ENCODE measurements at regions not wholly inside any gene's neighbourhood (a gene's known extent, or its start where the extent isn't known, plus 50 kb on each side); places are given as distances from the start of the nearest gene placed in this dataset.

DNA sequence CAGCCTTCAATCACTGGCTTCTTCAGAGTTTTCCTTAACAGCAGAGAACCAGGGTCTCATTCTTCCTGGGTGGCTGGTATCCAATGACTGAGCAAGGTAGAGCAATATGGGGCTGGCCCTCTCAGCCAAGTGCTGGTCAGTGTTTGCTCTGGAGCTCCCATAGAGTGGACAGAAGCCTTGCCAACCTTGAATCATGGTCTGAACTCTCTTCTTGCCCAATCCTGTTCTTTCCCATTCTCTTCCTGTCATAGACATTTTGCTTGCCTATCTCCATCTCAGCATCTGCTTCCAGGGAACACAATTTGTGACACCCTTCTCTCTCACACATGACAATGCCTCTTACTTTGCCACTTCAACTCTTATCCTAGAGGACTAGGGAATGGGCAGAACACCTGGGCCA is 245.6 kb upstream of the PEX5L start:
- intact Hi-C loops (cut with micrococcal nuclease; ENCODE audit: unreplicated experiment), result no loop called here
- no peak overlapping the region for H3K27ac Mint-ChIP-seq (ENCODE audit: unreplicated experiment)

DNA sequence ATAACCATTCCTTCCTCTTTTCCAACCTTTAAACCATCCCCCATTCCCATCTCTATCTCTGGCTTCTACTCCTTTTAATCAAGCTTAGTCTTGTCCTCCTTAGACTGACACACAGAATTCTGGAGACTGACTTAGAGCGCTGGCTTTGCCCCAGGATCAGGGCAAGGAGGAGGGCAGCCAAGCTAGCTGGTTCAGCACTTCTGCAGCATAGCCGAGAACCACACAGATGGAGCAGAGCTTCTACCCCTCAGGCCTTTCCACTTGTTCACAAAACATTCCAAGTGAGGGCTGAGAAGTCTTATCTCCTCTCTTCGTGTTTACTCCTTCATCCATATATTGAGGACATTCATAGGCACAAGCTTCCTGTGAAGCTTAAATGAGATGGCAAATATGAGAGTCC is 246.5 kb upstream of the PEX5L start:
- Mint-ChIP-seq H3K4me3 (ENCODE audit: unreplicated experiment) (no peak overlapping the region), H3K36me3 (ENCODE audit: insufficient read depth, unreplicated experiment) (no peaks in the 10 kb centered on the region), H3K4me1 (ENCODE audit: low read depth, unreplicated experiment) (no peaks in the 10 kb centered on the region), H3K9me3 (ENCODE audit: unreplicated experiment) (no peaks in the 10 kb centered on the region), H3K27me3 (ENCODE audit: insufficient read depth, unreplicated experiment) (peaks cover 5% of the 10 kb centered on the region), H3K27ac (ENCODE audit: unreplicated experiment) (no peak overlapping the region)
- H3K4me1 ChIP-seq, result no peaks in the 10 kb centered on the region
- no peak for DNase-seq
- no peak overlapping the region for H3K4me3 ChIP-seq (ENCODE audit: low read depth, low read length)
- ChIA-PET CTCF (no interaction called here), POLR2A (no interaction called here)
- no peaks in the 10 kb centered on the region for H3K9me3 ChIP-seq
- intact Hi-C loops (cut with micrococcal nuclease; ENCODE audit: unreplicated experiment), result no loop called here
- H3K27me3 ChIP-seq (replicated peaks; ENCODE audit: control insufficient read depth, insufficient read depth, low read length), result no peaks in the 10 kb centered on the region
- no TSS peak for BruUV-seq (replicated peaks)
- H3K36me3 ChIP-seq (ENCODE audit: control insufficient read depth, insufficient read depth, low read length), result no peaks in the 10 kb centered on the region
- TF ChIP-seq, protein P1, sequence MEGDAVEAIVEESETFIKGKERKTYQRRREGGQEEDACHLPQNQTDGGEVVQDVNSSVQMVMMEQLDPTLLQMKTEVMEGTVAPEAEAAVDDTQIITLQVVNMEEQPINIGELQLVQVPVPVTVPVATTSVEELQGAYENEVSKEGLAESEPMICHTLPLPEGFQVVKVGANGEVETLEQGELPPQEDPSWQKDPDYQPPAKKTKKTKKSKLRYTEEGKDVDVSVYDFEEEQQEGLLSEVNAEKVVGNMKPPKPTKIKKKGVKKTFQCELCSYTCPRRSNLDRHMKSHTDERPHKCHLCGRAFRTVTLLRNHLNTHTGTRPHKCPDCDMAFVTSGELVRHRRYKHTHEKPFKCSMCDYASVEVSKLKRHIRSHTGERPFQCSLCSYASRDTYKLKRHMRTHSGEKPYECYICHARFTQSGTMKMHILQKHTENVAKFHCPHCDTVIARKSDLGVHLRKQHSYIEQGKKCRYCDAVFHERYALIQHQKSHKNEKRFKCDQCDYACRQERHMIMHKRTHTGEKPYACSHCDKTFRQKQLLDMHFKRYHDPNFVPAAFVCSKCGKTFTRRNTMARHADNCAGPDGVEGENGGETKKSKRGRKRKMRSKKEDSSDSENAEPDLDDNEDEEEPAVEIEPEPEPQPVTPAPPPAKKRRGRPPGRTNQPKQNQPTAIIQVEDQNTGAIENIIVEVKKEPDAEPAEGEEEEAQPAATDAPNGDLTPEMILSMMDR (IDR thresholded peaks at IDR 0.05; ENCODE audit: insufficient read depth in 1 of 2, low read depth in 1 of 2, low read length in 1 of 2, severe bottlenecking in 1 of 2, unreplicated experiment in 1 of 2), result no peak

More for the DNA sequence above, 245.6 kb upstream of the PEX5L start:
- ChIA-PET CTCF (no interaction called here), POLR2A (no interaction called here)
- H3K4me1 Mint-ChIP-seq (ENCODE audit: low read depth, unreplicated experiment), result no peaks in the 10 kb centered on the region
- H3K36me3 Mint-ChIP-seq (ENCODE audit: insufficient read depth, unreplicated experiment), result no peaks in the 10 kb centered on the region
- no peaks in the 10 kb centered on the region for H3K36me3 ChIP-seq (ENCODE audit: control insufficient read depth, insufficient read depth, low read length)
- no peaks in the 10 kb centered on the region for H3K4me1 ChIP-seq
- no peak for DNase-seq
- no TSS peak for BruUV-seq (replicated peaks)
- H3K9me3 Mint-ChIP-seq (ENCODE audit: unreplicated experiment), result no peaks in the 10 kb centered on the region
- peaks cover 6% of the 10 kb centered on the region for H3K27me3 Mint-ChIP-seq (ENCODE audit: insufficient read depth, unreplicated experiment)
- H3K9me3 ChIP-seq, result no peaks in the 10 kb centered on the region
- H3K27me3 ChIP-seq (replicated peaks; ENCODE audit: control insufficient read depth, insufficient read depth, low read length), result no peaks in the 10 kb centered on the region
- TF ChIP-seq, protein P1 (IDR thresholded peaks at IDR 0.05; ENCODE audit: insufficient read depth in 1 of 2, low read depth in 1 of 2, low read length in 1 of 2, severe bottlenecking in 1 of 2, unreplicated experiment in 1 of 2), result no peak
- H3K4me3 ChIP-seq (ENCODE audit: low read depth, low read length), result no peak overlapping the region
- H3K4me3 Mint-ChIP-seq (ENCODE audit: unreplicated experiment), result no peak overlapping the region

GRCh38 chr3:180284331-180285110 is 247.8 kb upstream of the PEX5L start:
- intact Hi-C loops (cut with micrococcal nuclease; ENCODE audit: unreplicated experiment), result no loop called here
- TF ChIP-seq, protein P1 (IDR thresholded peaks at IDR 0.05; ENCODE audit: insufficient read depth in 1 of 2, low read depth in 1 of 2, low read length in 1 of 2, severe bottlenecking in 1 of 2, unreplicated experiment in 1 of 2), result no peak
- H3K9me3 Mint-ChIP-seq (ENCODE audit: unreplicated experiment), result no peaks in the 10 kb centered on the region
- no peaks in the 10 kb centered on the region for H3K36me3 Mint-ChIP-seq (ENCODE audit: insufficient read depth, unreplicated experiment)
- POLR2A ChIA-PET, result no interaction called here
- Histone ChIP-seq H3K9me3 (no peaks in the 10 kb centered on the region), H3K4me3 (ENCODE audit: low read depth, low read length) (no peak overlapping the region), H3K27me3 (replicated peaks; ENCODE audit: control insufficient read depth, insufficient read depth, low read length) (no peaks in the 10 kb centered on the region), H3K36me3 (ENCODE audit: control insufficient read depth, insufficient read depth, low read length) (no peaks in the 10 kb centered on the region), H3K4me1 (no peaks in the 10 kb centered on the region)
- CTCF ChIA-PET, result no interaction called here
- H3K27ac Mint-ChIP-seq (ENCODE audit: unreplicated experiment), result no peak overlapping the region
- BruUV-seq (replicated peaks), result no TSS peak
- no peak for DNase-seq
- no peaks in the 10 kb centered on the region for H3K4me1 Mint-ChIP-seq (ENCODE audit: low read depth, unreplicated experiment)
- no peak overlapping the region for H3K4me3 Mint-ChIP-seq (ENCODE audit: unreplicated experiment)
- H3K27me3 Mint-ChIP-seq (ENCODE audit: insufficient read depth, unreplicated experiment), result no peaks in the 10 kb centered on the region

Data from Caco-2 (cell line).